HT1080 (cell line): ENCODE measurements at regions not wholly inside any gene's neighbourhood (a gene's known extent, or its start where the extent isn't known, plus 50 kb on each side); places are given as distances from the start of the nearest gene placed in this dataset.
A peak's percentile ranks its signal among the peaks of the same experiment; 100 is the strongest.

ENCODE experiments used
- DNase-seq: peaks from one replicate; pipeline ENCODE4 v3.0.0-alpha.2; 2015; ENCODE audit warnings: low read depth

GRCh38 chr6:28696167-28696566 lies 170.5 kb downstream of the GPX5 start:
- peak; percentile 47 for DNase-seq

GRCh38 chr6:28696682-28697081 lies 171.0 kb downstream of the GPX5 start:
- no peak for DNase-seq

- no peak for DNase-seq
Measured at GRCh38 chr6:28707387-28708282, 182.0 kb downstream of the GPX5 start.

GRCh38 chr6:28709478-28710349 lies 184.0 kb downstream of the GPX5 start:
- no peak for DNase-seq

GRCh38 chr6:28710466-28711191 lies 184.9 kb downstream of the GPX5 start:
- DNase-seq, result peak; percentile 87

GRCh38 chr6:28711325-28711724 lies 185.6 kb downstream of the GPX5 start:
- no peak for DNase-seq

GRCh38 chr6:28711788-28712341 lies 186.2 kb downstream of the GPX5 start:
- DNase-seq, result no peak

- no peak for DNase-seq
Measured at GRCh38 chr6:28712982-28713381, 187.3 kb downstream of the GPX5 start.

GRCh38 chr6:28719275-28719940 lies 193.7 kb downstream of the GPX5 start:
- DNase-seq, result peak; percentile 78

GRCh38 chr6:28720357-28721231 lies 194.9 kb downstream of the GPX5 start:
- peak; percentile 55 for DNase-seq

- DNase-seq, result no peak
Measured at GRCh38 chr6:28721372-28721771, 195.7 kb downstream of the GPX5 start.

- DNase-seq, result no peak
Measured at GRCh38 chr6:28724395-28724794, 198.7 kb downstream of the GPX5 start.

- no peak for DNase-seq
Measured at GRCh38 chr6:28725274-28725809, 198.4 kb downstream of the TRIM27 start.

GRCh38 chr6:28725890-28726348 lies 197.9 kb downstream of the TRIM27 start:
- peak; percentile 80 for DNase-seq

- DNase-seq, result no peak
Measured at GRCh38 chr6:28726569-28727309, 197.0 kb downstream of the TRIM27 start.

- DNase-seq, result no peak
Measured at GRCh38 chr6:28727559-28728211, 196.1 kb downstream of the TRIM27 start.

GRCh38 chr6:28729501-28730402 lies 194.0 kb downstream of the TRIM27 start:
- peak; percentile 23 for DNase-seq
